Sciatic nerve (tissue), 2 donors: ENCODE measurements at regions not wholly inside any gene's neighbourhood (a gene's known extent, or its start where the extent isn't known, plus 50 kb on each side); places are given as distances from the start of the nearest gene placed in this dataset.

Experiments used
- ATAC-seq: fragments of 200-7000 bp; cut with Tn5 transposase; one replicate; pipeline ENCODE4 v1.9.1; 2020; ENCODE audit warnings: mild to moderate bottlenecking, moderate library complexity
- DNase-seq: peaks from one replicate; pipeline ENCODE4 v3.0.0-alpha.2; 2020; ENCODE audit warnings: low spot score
- intact Hi-C: fragments of 100-400 bp; cut with DNase I; formaldehyde crosslinking; loops from one replicate; pipeline ENCODE4 v1.14.2; 2022
- donor health status: DM: no; HTN: no; CAD: no.
- donor health status: DM: no; HTN: no; CAD: no.

GRCh38 chr19:27654266-27654990 is 1558.5 kb downstream of the UQCRFS1 start:
- ATAC-seq (no peak), DNase-seq (no peak)
- intact Hi-C loops, result no loop called here

- ATAC-seq, result no peak
- intact Hi-C loops, result no loop called here
- no peak for DNase-seq
Observed at GRCh38 chr19:27652796-27653195, 1560.2 kb downstream of the UQCRFS1 start.

- no peak for DNase-seq
- no peak for ATAC-seq
- intact Hi-C loops, result no loop called here
Observed at GRCh38 chr19:27652281-27652680, 1560.7 kb downstream of the UQCRFS1 start.

GRCh38 chr19:27647423-27647822 is 1565.5 kb downstream of the UQCRFS1 start:
- DNase-seq (no peak), ATAC-seq (no peak)
- intact Hi-C loops, result no loop called here

- no peak for ATAC-seq
- intact Hi-C loops, result no loop called here
- no peak for DNase-seq
Observed at GRCh38 chr19:27635401-27635800, 1577.5 kb downstream of the UQCRFS1 start.

DNA sequence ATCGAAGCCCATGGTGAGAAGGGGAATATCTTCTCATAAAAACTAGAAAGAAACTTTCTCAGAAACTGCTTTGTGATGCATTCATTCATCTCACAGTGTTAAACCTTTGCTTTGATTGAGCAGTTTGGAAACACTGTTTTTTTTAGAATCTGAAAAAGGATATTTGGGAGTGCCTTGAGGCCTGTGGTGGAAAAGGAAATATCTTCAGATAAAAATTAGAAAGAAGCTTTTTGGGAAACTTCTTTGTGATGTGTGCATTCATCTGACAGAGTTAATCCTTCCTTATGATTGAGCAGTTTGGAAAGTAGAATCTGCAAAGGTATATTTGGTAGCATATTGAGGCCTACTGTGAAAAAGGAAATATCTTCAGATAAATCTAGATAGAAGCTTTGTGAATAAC is 1594.9 kb downstream of the UQCRFS1 start:
- DNase-seq (no peak), ATAC-seq (no peak)
- intact Hi-C loops, result no loop called here

DNA sequence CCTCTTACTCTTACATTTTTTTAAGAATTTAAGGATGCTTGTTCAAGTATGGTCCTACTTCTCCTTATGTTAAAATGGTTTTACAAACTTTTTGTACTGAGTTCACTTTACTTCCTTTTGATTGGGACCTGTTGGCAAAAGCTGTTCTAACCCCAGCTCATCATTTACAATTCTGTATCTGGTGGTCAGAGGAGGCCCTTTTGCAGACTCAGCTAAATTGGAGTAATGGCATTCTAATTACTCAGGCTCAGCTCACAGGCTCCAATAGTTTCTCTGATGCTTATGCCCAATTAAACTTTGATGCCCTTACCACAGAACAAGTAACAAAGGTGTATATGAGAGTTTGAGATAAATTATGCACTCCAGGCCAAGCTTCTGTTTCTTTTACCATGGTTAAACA is 1632.0 kb downstream of the UQCRFS1 start:
- ATAC-seq, result no peak
- intact Hi-C loops, result no loop called here
- DNase-seq, result no peak
